K562 (cell line): ENCODE measurements at regions not wholly inside any gene's neighbourhood (a gene's known extent, or its start where the extent isn't known, plus 50 kb on each side); places are given as distances from the start of the nearest gene placed in this dataset.

ENCODE experiments used
- ATAC-seq: fragments of 200-7000 bp; cut with Tn5 transposase; 3 replicates; pipeline ENCODE4 v1.9.1; 2020; ENCODE audit warnings: moderate library complexity
- BruUV-seq: library from RNA; stranded (reverse); fragments of 400-500 nt; replicated peaks from 2 replicates; lab custom pipeline; 2021; lab: Mats Ljungman, UMichigan
- CTCF ChIA-PET: fragments of 300-600 bp; formaldehyde crosslinking; extraction: SDS; loops from one replicate; lab custom pipeline; 2021; ENCODE audit warnings: low intra/inter-chr PET ratio; lab: Yijun Ruan, JAX
- POLR2A ChIA-PET: fragments of 300-600, 350-650 bp; sonication (Branson Sonifier 250); formaldehyde crosslinking; extraction: SDS; loops from one replicate; lab custom pipeline; 2021; ENCODE audit warnings: antibody characterized with exemption, inconsistent platforms; lab: Yijun Ruan, JAX
- DNase-seq, 4 experiments: peaks; one replicate each; pipeline versions ENCODE4 v3.0.0 to v3.0.0-alpha.2; 2011 to 2018; ENCODE audit warnings: low spot score in 3 of 4, mixed read lengths in 3 of 4; ENCODE audit errors: extremely low read depth in 1 of 4
- FAIRE-seq: peaks from 2 replicates; lab custom pipeline; 2011; peaks lifted over from hg19 to GRCh38; lab: Jason Lieb, UNC
- H2AFZ ChIP-seq: 2 replicates; pipeline ENCODE4 v1.6.0; 2011; ENCODE audit warnings: low read depth, low read length, control low read depth, inconsistent platforms
- H3K27ac ChIP-seq: fragments of 200-600 bp; 3 replicates; pipeline ENCODE4 v1.8.0; 2011; ENCODE audit warnings: low read depth, mild to moderate bottlenecking, control low read depth, inconsistent platforms, low read length, moderate library complexity, mixed read lengths; ENCODE audit errors: extremely low read depth
- H3K27me3 ChIP-seq, 2 experiments: fragments of 300-600 bp in 1 of 2; 2 replicates in 1 of 2; 3 replicates in 1 of 2; pipeline versions ENCODE4 v1.6.0 to v1.8.0; 2011; ENCODE audit warnings: inconsistent platforms in 2 of 2, low read length in 2 of 2, mild to moderate bottlenecking in 1 of 2, mixed read lengths in 1 of 2, moderate library complexity in 1 of 2; ENCODE audit not compliant: control insufficient read depth in 2 of 2, insufficient read depth in 2 of 2
- H3K36me3 ChIP-seq: fragments of 300-600 bp; 3 replicates; pipeline ENCODE4 v1.8.0; 2011; ENCODE audit warnings: mild to moderate bottlenecking, low read length, inconsistent platforms; ENCODE audit not compliant: control insufficient read depth, insufficient read depth
- H3K4me1 ChIP-seq, 2 experiments: fragments of 200-600 bp in 1 of 2; replicated peaks in 1 of 2; 2 replicates in 1 of 2; 3 replicates in 1 of 2; pipeline versions ENCODE4 v1.5.1 to v1.8.0; 2011; ENCODE audit warnings: inconsistent platforms in 2 of 2, low read length in 2 of 2, mild to moderate bottlenecking in 1 of 2, mixed read lengths in 1 of 2, moderate library complexity in 1 of 2; ENCODE audit not compliant: control insufficient read depth in 2 of 2, insufficient read depth in 2 of 2
- H3K4me2 ChIP-seq: 2 replicates; pipeline ENCODE4 v1.6.1; 2011; ENCODE audit warnings: low read length, control low read depth, inconsistent platforms, mixed read lengths; ENCODE audit not compliant: insufficient read depth
- H3K4me3 ChIP-seq: fragments of 200-600 bp; sonication (generic), shearing (Covaris generic); 2 replicates; pipeline ENCODE4 v1.5.1; 2016; ENCODE audit warnings: control low read depth, inconsistent platforms
- H3K79me2 ChIP-seq: fragments of 200-600 bp; 3 replicates; pipeline ENCODE4 v1.8.0; 2011; ENCODE audit warnings: low read length, inconsistent platforms; ENCODE audit not compliant: control insufficient read depth, insufficient read depth
- H3K9ac ChIP-seq, 2 experiments: 2 replicates each; pipeline versions ENCODE4 v1.6.0 to v1.6.1; 2011; ENCODE audit warnings: low read depth in 2 of 2, low read length in 2 of 2, control low read depth in 1 of 2, inconsistent platforms in 1 of 2, mild to moderate bottlenecking in 1 of 2, mixed read lengths in 1 of 2; ENCODE audit not compliant: insufficient read depth in 1 of 2
- H3K9me1 ChIP-seq: one replicate; pipeline ENCODE4 v1.6.0; 2011; ENCODE audit warnings: inconsistent platforms, mild to moderate bottlenecking, low read length, moderate library complexity; ENCODE audit not compliant: control insufficient read depth, insufficient read depth
- H3K9me3 ChIP-seq: replicated peaks from 2 replicates; pipeline ENCODE4 v1.5.1; 2011; ENCODE audit warnings: low read depth, low read length, inconsistent platforms; ENCODE audit not compliant: control insufficient read depth, insufficient read depth
- H4K20me1 ChIP-seq: replicated peaks from 2 replicates; pipeline ENCODE4 v1.6.1; 2011; ENCODE audit warnings: low read length, inconsistent platforms, mixed read lengths; ENCODE audit not compliant: control insufficient read depth, insufficient read depth
- BHLHE40 ChIP-seq: IDR thresholded peaks from 2 replicates; pipeline ENCODE4 v1.6.1; 2011; ENCODE audit warnings: low read length, improper control_type of control experiment
- CCAR2 ChIP-seq: fragments of 200-400 bp; formaldehyde crosslinking; IDR thresholded peaks from 2 replicates; pipeline ENCODE4 v1.6.1; 2017; ENCODE audit warnings: mild to moderate bottlenecking, low read depth, low read length
- ESRRB ChIP-seq: fragments of 250-450 bp; sonication (Bioruptor Pico); IDR thresholded peaks from 2 replicates; pipeline ENCODE4 v1.5.0; 2020; ENCODE audit warnings: mild to moderate bottlenecking, moderate library complexity, borderline replicate concordance
- ETV5 ChIP-seq: sonication (generic); formaldehyde crosslinking; IDR thresholded peaks from 2 replicates; pipeline ENCODE4 v1.4.0; 2020; ENCODE audit warnings: low read depth, mild to moderate bottlenecking, missing genetic modification reagents
- GABPB2 ChIP-seq: fragments of 250-450 bp; sonication (Bioruptor Pico); conservative IDR thresholded peaks from 2 replicates; pipeline ENCODE4 v1.5.1; 2021; ENCODE audit warnings: mild to moderate bottlenecking
- MEF2D ChIP-seq: conservative IDR thresholded peaks from 2 replicates; pipeline ENCODE4 v1.6.1; 2016; ENCODE audit warnings: low read depth, missing genetic modification characterization, missing compliant biosample characterization
- NR1H2 ChIP-seq: sonication (generic); formaldehyde crosslinking; IDR thresholded peaks from 2 replicates; pipeline ENCODE4 v1.4.0; 2020; ENCODE audit warnings: mild to moderate bottlenecking, missing genetic modification reagents
- PBX2 ChIP-seq, 2 experiments: IDR thresholded peaks in 1 of 2; conservative IDR thresholded peaks in 1 of 2; 2 replicates each; pipeline ENCODE4 v1.6.1; 2016; ENCODE audit warnings: low read depth in 2 of 2, mild to moderate bottlenecking in 1 of 2, missing compliant biosample characterization in 1 of 2, missing genetic modification characterization in 1 of 2, moderate library complexity in 1 of 2
- RAD51 ChIP-seq: fragments of 450-650 bp; IDR thresholded peaks from 2 replicates; pipeline ENCODE4 v1.7.1; 2016; ENCODE audit warnings: low read depth, mild to moderate bottlenecking, borderline replicate concordance
- SNAPC5 ChIP-seq: fragments of 250-450 bp; sonication (Bioruptor Pico); IDR thresholded peaks from 2 replicates; pipeline ENCODE4 v1.8.0; 2021; ENCODE audit warnings: moderate library complexity, mild to moderate bottlenecking, inconsistent platforms
- SNIP1 ChIP-seq: fragments of 450-650 bp; IDR thresholded peaks from 2 replicates; pipeline ENCODE4 v1.7.1; 2017; ENCODE audit warnings: low read depth, mild to moderate bottlenecking
- WHSC1 ChIP-seq: IDR thresholded peaks from one replicate; pipeline ENCODE4 v1.6.1; 2012; ENCODE audit warnings: low read length, control low read depth, inconsistent platforms
- ZC3H8 ChIP-seq: fragments of 450-650 bp; IDR thresholded peaks from 2 replicates; pipeline ENCODE4 v1.6.1; 2017
- ZFX ChIP-seq: sonication (generic); formaldehyde crosslinking; IDR thresholded peaks from 2 replicates; pipeline ENCODE4 v1.8.0; 2022; ENCODE audit warnings: mild to moderate bottlenecking, missing genetic modification reagents, moderate library complexity
- ZNF696 ChIP-seq: fragments of 250-450 bp; sonication (Bioruptor Pico); conservative IDR thresholded peaks from 2 replicates; pipeline ENCODE4 v1.4.0; 2020; ENCODE audit warnings: mild to moderate bottlenecking, moderate library complexity
- ZNF707 ChIP-seq: fragments of 250-450 bp; sonication (Bioruptor Pico); conservative IDR thresholded peaks from 2 replicates; pipeline ENCODE4 v1.8.0; 2022; ENCODE audit warnings: inconsistent platforms, mild to moderate bottlenecking, moderate library complexity
- WGBS: fragments of 100-300 bp; shearing (Covaris generic); methylation state at CpG from one replicate; pipeline ENCODE4 v1.1.6; 2016; ENCODE audit warnings: low coverage, mixed read lengths; ENCODE audit not compliant: insufficient coverage; ENCODE audit errors: missing lambda C conversion rate; 5-methylcytosine and 5-hydroxymethylcytosine counted together
- in situ Hi-C: fragments of 300-500 bp; cut with MboI; formaldehyde crosslinking; loops from 4 replicates; pipeline ENCODE4 v1.15.0; 2018; ENCODE audit warnings: inconsistent platforms, mixed read lengths
- intact Hi-C: fragments of 100-400 bp; cut with micrococcal nuclease; formaldehyde crosslinking; loops from 2 replicates; pipeline ENCODE4 v1.14.2; 2022

GRCh38 chr9:129410226-129410625 lies 210.7 kb downstream of the C9orf50 start (continued):
- TF ChIP-seq WHSC1 = no peak

GRCh38 chr9:129408535-129409215 lies 212.2 kb downstream of the C9orf50 start:
- peak overlapping the region; percentile 64 for H2AFZ ChIP-seq
- intact Hi-C loops = loop anchor here (10.0 kb wide), 2 partner anchors 186 to 234 kb away; partner anchors contain the start of gene IER5L

More at GRCh38 chr9:129408535-129409215, 212.2 kb downstream of the C9orf50 start:
- CTCF ChIA-PET = no interaction called here
- no peak for TF ChIP-seq GABPB2
- TF ChIP-seq NR1H2 (CRISPR knock-in tag) = no peak
- TF ChIP-seq ESRRB (CRISPR knock-in tag) = no peak
- TF ChIP-seq SNAPC5 = no peak
- no peak for TF ChIP-seq SNIP1
- no peak for TF ChIP-seq ZNF707 (CRISPR knock-in tag)
- no peak for TF ChIP-seq ZNF696 (CRISPR knock-in tag)
- TF ChIP-seq BHLHE40 = peak; percentile 81
- no peak for TF ChIP-seq CCAR2
- no peak for TF ChIP-seq PBX2 (CRISPR knock-in tag; IDR thresholded peaks at IDR 0.05; ENCODE audit: low read depth)
- TF ChIP-seq PBX2 (tag; conservative IDR thresholded peaks at IDR 0.05; ENCODE audit: low read depth) = no peak
- peak; percentile 80 for TF ChIP-seq MEF2D
- no peak for TF ChIP-seq ZC3H8
- no peak for TF ChIP-seq ETV5 (CRISPR knock-in tag)
- 0 out of 2 replicates have a peak, but pooled peaks have one; percentile 16 for TF ChIP-seq ZFX (CRISPR knock-in tag)
- TF ChIP-seq RAD51 = peak; percentile 43; the same call in 1 of the 2 replicates
- H4K20me1 ChIP-seq = no peaks in the 10 kb centered on the region
- H3K36me3 ChIP-seq = no peaks in the 10 kb centered on the region
- peaks cover 53 to 76% of the 10 kb centered on the region in 2 experiments for H3K4me1 ChIP-seq
- no peak for FAIRE-seq
- no TSS peak for BruUV-seq
- no peak overlapping the region for H3K4me2 ChIP-seq
- H3K4me3 ChIP-seq = no peak overlapping the region
- ATAC-seq = no peak
- peak in 1 of 4 experiments; percentile 55 for DNase-seq
- POLR2A ChIA-PET = interaction anchor here (0.7 to 0.8 kb wide), 2 partner anchors 93 to 171 kb away, joined by 3 to 6 read pairs; no protein-coding TSS in a partner anchor
- no peak overlapping the region for H3K27ac ChIP-seq
- H3K9ac ChIP-seq = peak overlapping the region in 1 of 2 experiments; percentile 81; a peak in 2 of 4 replicates
- H3K79me2 ChIP-seq = peaks cover 9% of the 10 kb centered on the region; the same call in 2 of the 3 replicates
- WGBS = 56% methylated on average over 15 of the region's 17 CpGs
- no peaks in the 10 kb centered on the region for H3K9me1 ChIP-seq
- no peaks in the 10 kb centered on the region for H3K27me3 ChIP-seq
- peaks cover 9% of the 10 kb centered on the region for H3K9me3 ChIP-seq
- in situ Hi-C loops = loop anchor here (5.0 kb wide), 1 partner anchor 79 kb away; no protein-coding TSS in a partner anchor
